Duodenal mucosa (tissue), 2 donors: ENCODE measurements at regions not wholly inside any gene's neighbourhood (a gene's known extent, or its start where the extent isn't known, plus 50 kb on each side); places are given as distances from the start of the nearest gene placed in this dataset.

Experiments
- H3K27ac ChIP-seq: one replicate; pipeline ENCODE4 v1.7.0; 2013; ENCODE audit warnings: low read depth, low read length
- H3K27me3 ChIP-seq, 2 donors: one replicate each; pipeline ENCODE4 v1.7.0; 2013; ENCODE audit warnings: low read length in 2 of 2, control low read depth in 1 of 2; ENCODE audit not compliant: insufficient read depth in 2 of 2, control insufficient read depth in 1 of 2
- H3K36me3 ChIP-seq, 2 donors: one replicate each; pipeline ENCODE4 v1.7.0; 2013; ENCODE audit warnings: low read length in 2 of 2, control low read depth in 1 of 2; ENCODE audit not compliant: insufficient read depth in 2 of 2, control insufficient read depth in 1 of 2
- H3K4me1 ChIP-seq, 2 donors: one replicate each; pipeline ENCODE4 v1.7.0; 2013; ENCODE audit warnings: low read length in 2 of 2, control low read depth in 1 of 2; ENCODE audit not compliant: insufficient read depth in 2 of 2, control insufficient read depth in 1 of 2
- H3K4me3 ChIP-seq, 2 donors: one replicate each; pipeline ENCODE4 v1.7.0; 2013; ENCODE audit warnings: low read length in 2 of 2, low read depth in 1 of 2
- H3K9ac ChIP-seq, 2 donors: one replicate each; pipeline ENCODE4 v1.7.0; 2013; ENCODE audit warnings: low read length in 2 of 2, low read depth in 1 of 2
- H3K9me3 ChIP-seq, 2 donors: one replicate each; pipeline ENCODE4 v1.7.0; 2013; ENCODE audit warnings: low read length in 2 of 2, control low read depth in 1 of 2; ENCODE audit not compliant: control insufficient read depth in 1 of 2

- no peaks in the 10 kb centered on the region for H3K27me3 ChIP-seq
- H3K4me3 ChIP-seq: no peak overlapping the region
- H3K4me1 ChIP-seq: no peaks in the 10 kb centered on the region
- H3K9ac ChIP-seq: no peak overlapping the region
- H3K9me3 ChIP-seq: peaks cover 0 to 5% of the 10 kb centered on the region in 2 donors
- no peak overlapping the region for H3K27ac ChIP-seq
- H3K36me3 ChIP-seq: no peaks in the 10 kb centered on the region
These were observed 673.1 kb downstream of the SOCS6 start for GRCh38 chr18:70961939-70962338.

GRCh38 chr18:70956554-70956953 lies 667.7 kb downstream of the SOCS6 start:
- no peaks in the 10 kb centered on the region for H3K27me3 ChIP-seq
- H3K36me3 ChIP-seq: no peaks in the 10 kb centered on the region
- no peak overlapping the region for H3K9ac ChIP-seq
- H3K4me1 ChIP-seq: no peaks in the 10 kb centered on the region
- peaks cover 0 to 10% of the 10 kb centered on the region in 2 donors for H3K9me3 ChIP-seq
- no peak overlapping the region for H3K27ac ChIP-seq
- H3K4me3 ChIP-seq: no peak overlapping the region

- Histone ChIP-seq H3K36me3 (no peaks in the 10 kb centered on the region), H3K9me3 (no peaks in the 10 kb centered on the region), H3K27ac (no peak overlapping the region), H3K4me1 (no peaks in the 10 kb centered on the region), H3K4me3 (no peak overlapping the region), H3K27me3 (no peaks in the 10 kb centered on the region), H3K9ac (no peak overlapping the region)
These were observed 647.3 kb downstream of the SOCS6 start for GRCh38 chr18:70936160-70936559.

DNA sequence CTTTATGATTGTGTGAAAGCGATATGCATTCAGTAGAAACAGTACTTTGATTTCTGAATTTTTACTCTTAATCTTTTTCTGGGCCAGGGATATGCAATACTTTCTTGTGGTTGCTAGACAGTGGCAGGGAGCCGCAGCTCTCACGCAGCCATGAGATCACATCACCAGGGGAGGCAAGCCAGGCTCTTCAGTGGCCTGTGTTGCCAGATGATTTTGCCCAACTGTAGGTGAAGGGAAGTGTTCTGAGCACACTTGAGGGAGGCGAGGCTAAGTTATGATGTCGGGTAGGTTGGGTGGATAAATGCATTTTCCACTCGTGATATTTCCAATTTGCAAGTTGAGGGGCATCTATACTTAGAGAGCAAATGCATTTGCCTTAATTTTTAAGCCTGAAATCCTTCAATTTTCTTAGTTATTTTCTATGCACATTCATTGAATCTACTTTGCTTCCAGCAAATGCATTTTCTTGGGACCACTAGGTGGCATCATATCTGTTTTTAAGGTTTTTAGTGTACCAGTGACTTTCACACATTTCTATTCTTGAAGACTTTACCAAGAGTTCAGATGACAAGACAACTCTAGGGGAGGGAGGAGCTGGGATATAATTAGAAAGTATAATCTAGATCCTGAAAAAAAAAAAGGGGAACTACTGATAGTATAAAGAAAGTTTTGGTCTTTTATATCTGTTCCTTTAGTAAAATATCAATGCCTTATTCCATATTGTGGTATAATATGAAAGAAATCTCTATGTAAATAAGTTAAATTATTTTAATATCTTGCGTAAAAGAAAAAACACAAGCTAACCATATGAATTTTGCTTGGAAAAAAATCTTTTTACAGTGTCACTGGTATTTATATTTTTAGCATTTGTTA lies 643.3 kb downstream of the SOCS6 start:
- H3K36me3 ChIP-seq: no peaks in the 10 kb centered on the region
- H3K4me3 ChIP-seq: no peak overlapping the region
- H3K9ac ChIP-seq: no peak overlapping the region
- no peak overlapping the region for H3K27ac ChIP-seq
- H3K4me1 ChIP-seq: no peaks in the 10 kb centered on the region
- H3K9me3 ChIP-seq: no peaks in the 10 kb centered on the region
- no peaks in the 10 kb centered on the region for H3K27me3 ChIP-seq

GRCh38 chr18:70920840-70921374 lies 632.1 kb downstream of the SOCS6 start:
- Histone ChIP-seq H3K9me3 (peaks cover 4 to 9% of the 10 kb centered on the region in 2 donors), H3K27ac (no peak overlapping the region), H3K4me1 (no peaks in the 10 kb centered on the region), H3K27me3 (no peaks in the 10 kb centered on the region), H3K4me3 (no peak overlapping the region), H3K9ac (no peak overlapping the region), H3K36me3 (no peaks in the 10 kb centered on the region)

- no peaks in the 10 kb centered on the region for H3K9me3 ChIP-seq
- H3K27ac ChIP-seq: no peak overlapping the region
- H3K36me3 ChIP-seq: no peaks in the 10 kb centered on the region
- H3K4me1 ChIP-seq: no peaks in the 10 kb centered on the region
- no peaks in the 10 kb centered on the region for H3K27me3 ChIP-seq
- H3K9ac ChIP-seq: no peak overlapping the region
- no peak overlapping the region for H3K4me3 ChIP-seq
These were observed 618.8 kb downstream of the SOCS6 start for GRCh38 chr18:70907673-70908072.

GRCh38 chr18:70892381-70892780 lies 603.5 kb downstream of the SOCS6 start:
- Histone ChIP-seq H3K27me3 (no peaks in the 10 kb centered on the region), H3K4me1 (no peaks in the 10 kb centered on the region), H3K36me3 (no peaks in the 10 kb centered on the region), H3K27ac (no peak overlapping the region), H3K9me3 (peaks cover 0 to 2% of the 10 kb centered on the region in 2 donors), H3K9ac (no peak overlapping the region), H3K4me3 (no peak overlapping the region)

- Histone ChIP-seq H3K9me3 (peaks cover 0 to 7% of the 10 kb centered on the region in 2 donors), H3K27ac (no peak overlapping the region), H3K4me1 (no peaks in the 10 kb centered on the region), H3K9ac (no peak overlapping the region), H3K36me3 (no peaks in the 10 kb centered on the region), H3K4me3 (no peak overlapping the region), H3K27me3 (no peaks in the 10 kb centered on the region)
These were observed 581.4 kb downstream of the SOCS6 start for GRCh38 chr18:70870292-70870691.

GRCh38 chr18:70848329-70848728 lies 559.5 kb downstream of the SOCS6 start:
- Histone ChIP-seq H3K27me3 (no peaks in the 10 kb centered on the region), H3K9ac (no peak overlapping the region), H3K36me3 (no peaks in the 10 kb centered on the region), H3K27ac (no peak overlapping the region), H3K9me3 (peaks cover 5 to 6% of the 10 kb centered on the region in 2 donors), H3K4me1 (no peaks in the 10 kb centered on the region), H3K4me3 (no peak overlapping the region)

- H3K27me3 ChIP-seq: no peaks in the 10 kb centered on the region
- no peak overlapping the region for H3K9ac ChIP-seq
These were observed 551.8 kb downstream of the SOCS6 start for GRCh38 chr18:70840649-70841048.

More at GRCh38 chr18:70840649-70841048, 551.8 kb downstream of the SOCS6 start:
- Histone ChIP-seq H3K36me3 (no peaks in the 10 kb centered on the region), H3K9me3 (peaks cover 0 to 5% of the 10 kb centered on the region in 2 donors), H3K4me3 (no peak overlapping the region), H3K4me1 (no peaks in the 10 kb centered on the region), H3K27ac (no peak overlapping the region)
